ENCODE measurements at regions not wholly inside any gene's neighbourhood (a gene's known extent, or its start where the extent isn't known, plus 50 kb on each side); places are given as distances from the start of the nearest gene placed in this dataset.

DNA sequence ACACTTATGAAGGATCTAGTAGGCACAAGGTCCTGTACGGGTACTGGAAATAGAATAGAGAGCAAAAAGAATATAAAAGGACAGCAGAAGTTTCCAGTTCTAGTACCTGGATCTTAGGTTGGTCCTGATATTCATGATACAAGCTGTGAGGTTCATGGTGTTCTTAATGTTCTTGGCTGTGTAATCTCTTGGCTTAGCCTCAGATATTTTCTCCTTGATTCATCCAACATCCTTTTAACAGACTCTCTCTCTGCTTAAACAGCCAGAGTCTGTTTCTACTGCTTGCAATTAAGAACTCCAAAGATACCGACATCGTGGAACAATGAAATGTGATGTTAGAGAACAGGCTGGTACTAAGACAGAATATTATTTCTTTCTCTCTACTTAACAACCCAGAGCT, 49.9 kb downstream of the CNTN3 start:
- no peak for DNase-seq
- intact Hi-C loops (cut with DNase I): no loop called here
- ATAC-seq: peak in 1 of 2 donors; percentile 47

GRCh38 chr3:74562558-74563269, 51.7 kb downstream of the CNTN3 start:
- ATAC-seq: no peak
- intact Hi-C loops (cut with DNase I): no loop called here
- no peak for DNase-seq

DNA sequence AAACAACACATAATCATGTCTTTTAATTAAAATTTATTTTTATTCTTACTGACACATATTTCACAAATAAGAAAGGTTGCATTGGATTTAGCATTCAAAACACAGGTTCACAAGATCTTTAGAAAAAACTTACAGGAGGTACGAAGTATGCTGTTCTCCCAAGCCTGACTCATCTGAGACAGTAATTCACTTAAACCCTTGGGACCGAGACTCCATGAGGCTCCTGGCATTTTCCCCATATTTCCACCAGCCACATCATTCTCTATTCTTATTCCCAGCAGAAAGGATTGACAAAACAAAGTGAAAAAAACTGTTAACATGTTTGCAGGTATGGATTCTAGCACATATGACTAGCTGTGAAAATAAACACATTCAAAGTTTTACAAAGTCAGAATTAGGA, 52.6 kb downstream of the CNTN3 start:
- DNase-seq: no peak
- intact Hi-C loops (cut with DNase I): no loop called here
- no peak for ATAC-seq

GRCh38 chr3:74559261-74559660, 55.2 kb downstream of the CNTN3 start:
- no peak for ATAC-seq
- DNase-seq: no peak
- intact Hi-C loops (cut with DNase I): no loop called here

DNA sequence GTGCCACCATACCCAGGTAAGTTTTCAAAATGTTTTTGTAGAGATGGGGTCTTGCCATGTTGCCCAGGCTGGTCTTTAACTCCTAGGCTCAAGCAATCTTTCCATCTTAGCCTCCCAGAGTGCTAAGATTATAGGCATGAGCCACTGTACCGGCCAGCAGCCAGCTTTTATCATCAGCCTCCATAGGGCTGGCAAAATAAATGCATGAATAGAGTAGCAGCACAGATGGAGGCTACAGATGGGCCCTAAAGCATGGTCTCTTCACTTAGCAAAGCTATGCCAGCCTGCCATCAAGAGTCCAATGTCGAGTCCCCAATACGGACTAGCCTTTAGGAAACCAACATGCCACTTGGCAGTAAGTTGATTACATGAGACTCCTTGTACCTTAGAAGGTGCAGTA, 63.8 kb downstream of the CNTN3 start:
- DNase-seq: no peak
- intact Hi-C loops (cut with DNase I): no loop called here
- ATAC-seq: no peak

GRCh38 chr3:74546426-74546825, 68.0 kb downstream of the CNTN3 start:
- ATAC-seq (no peak), DNase-seq (no peak)
- intact Hi-C loops (cut with DNase I): no loop called here

- DNase-seq (no peak), ATAC-seq (no peak)
- intact Hi-C loops (cut with DNase I): no loop called here
Observed at GRCh38 chr3:74542441-74542840, 72.0 kb downstream of the CNTN3 start.

- ATAC-seq (no peak), DNase-seq (no peak)
- intact Hi-C loops (cut with DNase I): no loop called here
Observed at GRCh38 chr3:74539876-74540275, 74.6 kb downstream of the CNTN3 start.

DNA sequence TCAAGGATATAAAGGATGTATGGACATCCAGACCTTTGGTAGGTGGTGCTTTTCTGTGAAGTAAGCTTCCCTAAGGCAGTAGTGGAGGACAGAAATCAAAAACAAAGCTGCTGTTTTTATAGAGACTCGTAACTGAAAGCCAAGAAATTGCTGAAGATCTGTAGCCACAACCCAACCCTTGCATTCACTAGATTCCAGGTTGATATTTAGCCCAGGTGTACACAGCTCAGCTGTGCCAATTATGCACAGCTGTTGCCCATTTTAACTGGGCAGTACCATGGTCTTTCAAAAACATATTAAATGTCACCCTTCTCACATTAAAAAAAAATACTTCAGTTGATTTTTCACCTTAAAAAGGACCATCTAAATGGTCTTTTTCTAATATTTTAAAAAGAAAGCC, 75.8 kb downstream of the CNTN3 start:
- DNase-seq (no peak), ATAC-seq (no peak)
- intact Hi-C loops (cut with DNase I): no loop called here

- ATAC-seq: no peak
- DNase-seq: no peak
- intact Hi-C loops (cut with DNase I): no loop called here
Observed at GRCh38 chr3:74537857-74538256, 76.6 kb downstream of the CNTN3 start.

DNA sequence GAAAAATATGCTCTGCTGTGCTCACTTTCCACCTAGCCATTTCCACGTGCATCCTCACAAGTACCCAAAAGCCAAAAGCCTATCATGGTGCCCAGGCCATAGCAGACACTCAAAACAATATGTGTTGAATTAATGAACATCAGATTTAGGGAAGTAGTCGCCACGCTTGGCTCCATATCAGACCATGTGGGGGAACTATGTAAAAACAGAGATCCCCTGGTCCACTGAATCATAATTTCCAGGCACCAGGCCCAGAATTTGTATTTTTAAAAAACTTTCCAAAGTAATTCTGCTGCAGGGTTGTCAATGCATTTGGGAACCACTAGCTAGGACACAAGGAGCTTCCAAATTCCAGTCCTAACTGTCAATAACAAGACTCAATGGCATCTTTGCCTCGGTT, 77.3 kb downstream of the CNTN3 start:
- DNase-seq (peak; percentile 24), ATAC-seq (no peak)
- intact Hi-C loops (cut with DNase I): no loop called here

GRCh38 chr3:74535281-74535680, 79.2 kb downstream of the CNTN3 start:
- intact Hi-C loops (cut with DNase I): no loop called here
- ATAC-seq (no peak), DNase-seq (no peak)

DNA sequence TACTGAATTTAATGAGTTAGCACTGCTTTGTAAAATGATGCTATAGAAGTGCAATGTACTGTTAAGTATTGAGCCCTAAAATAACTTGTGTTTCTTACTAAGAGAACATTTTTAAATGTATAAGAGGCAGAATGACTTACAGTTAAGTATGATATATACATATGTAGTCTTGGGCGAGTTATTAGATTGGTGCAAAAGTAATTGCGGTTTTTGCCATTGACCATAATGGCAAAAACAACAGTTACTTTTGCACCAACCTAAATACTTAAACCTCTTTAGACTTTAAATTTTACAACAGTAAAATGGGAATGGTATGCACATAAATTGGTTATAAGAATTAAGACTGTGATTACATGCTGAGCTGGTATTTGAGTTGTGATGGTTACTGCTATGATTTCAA, 79.8 kb downstream of the CNTN3 start:
- intact Hi-C loops (cut with DNase I): no loop called here
- DNase-seq: no peak
- no peak for ATAC-seq

GRCh38 chr3:74532446-74532845, 82.0 kb downstream of the CNTN3 start:
- ATAC-seq: peak in 1 of 2 donors; percentile 59
- no peak for DNase-seq
- intact Hi-C loops (cut with DNase I): no loop called here

GRCh38 chr3:74531491-74531890, 83.0 kb downstream of the CNTN3 start:
- DNase-seq (no peak), ATAC-seq (no peak)
- intact Hi-C loops (cut with DNase I): no loop called here

GRCh38 chr3:74529145-74529544, 85.3 kb downstream of the CNTN3 start:
- intact Hi-C loops (cut with DNase I): no loop called here
- DNase-seq (no peak), ATAC-seq (no peak)

DNA sequence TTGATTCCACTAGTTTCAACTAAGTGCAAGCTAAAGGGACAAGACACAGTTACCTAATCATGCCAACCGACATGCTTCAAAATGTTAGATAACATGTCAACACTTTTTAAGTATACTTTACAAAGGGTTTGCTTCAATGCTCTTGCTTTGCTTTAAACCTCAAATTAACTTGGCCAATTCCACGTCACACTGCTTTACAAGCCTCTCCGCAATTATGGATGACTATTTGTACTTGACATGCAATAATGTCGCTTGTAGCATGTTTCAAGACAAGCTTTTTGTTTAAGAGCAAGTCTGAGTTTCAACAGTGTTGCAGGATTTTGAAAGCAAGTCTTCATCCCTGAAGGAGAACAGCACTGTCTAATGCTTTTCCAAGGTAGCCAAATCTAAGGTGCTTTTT, 86.9 kb downstream of the CNTN3 start:
- ATAC-seq: no peak
- intact Hi-C loops (cut with DNase I): no loop called here
- DNase-seq: no peak

DNA sequence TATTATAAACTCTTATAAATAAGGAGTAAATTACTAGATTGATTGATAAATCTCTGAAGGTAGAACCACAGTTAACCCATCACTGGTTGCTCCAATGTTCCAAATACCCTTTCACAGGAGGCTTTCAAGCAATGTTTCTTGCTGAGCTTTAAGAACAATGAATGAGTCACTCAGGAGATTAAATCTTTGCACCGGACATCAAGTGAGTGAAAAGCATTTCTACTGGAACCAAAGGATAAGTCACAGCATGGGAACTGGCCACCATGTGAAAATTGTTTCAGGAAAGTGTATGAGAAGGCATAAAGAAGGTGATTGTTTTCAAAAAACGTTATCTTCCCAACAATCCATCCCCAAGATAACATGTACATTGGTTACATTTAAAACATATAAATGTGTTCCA, 90.6 kb downstream of the CNTN3 start:
- intact Hi-C loops (cut with DNase I): no loop called here
- DNase-seq (no peak), ATAC-seq (no peak)

GRCh38 chr3:74520895-74521294, 93.6 kb downstream of the CNTN3 start:
- DNase-seq: no peak
- no peak for ATAC-seq
- intact Hi-C loops (cut with DNase I): no loop called here

GRCh38 chr3:74518610-74519009, 95.8 kb downstream of the CNTN3 start:
- DNase-seq (no peak), ATAC-seq (no peak)
- intact Hi-C loops (cut with DNase I): no loop called here

- DNase-seq: no peak
- intact Hi-C loops (cut with DNase I): no loop called here
- no peak for ATAC-seq
Observed at GRCh38 chr3:74516019-74516418, 98.4 kb downstream of the CNTN3 start.

DNA sequence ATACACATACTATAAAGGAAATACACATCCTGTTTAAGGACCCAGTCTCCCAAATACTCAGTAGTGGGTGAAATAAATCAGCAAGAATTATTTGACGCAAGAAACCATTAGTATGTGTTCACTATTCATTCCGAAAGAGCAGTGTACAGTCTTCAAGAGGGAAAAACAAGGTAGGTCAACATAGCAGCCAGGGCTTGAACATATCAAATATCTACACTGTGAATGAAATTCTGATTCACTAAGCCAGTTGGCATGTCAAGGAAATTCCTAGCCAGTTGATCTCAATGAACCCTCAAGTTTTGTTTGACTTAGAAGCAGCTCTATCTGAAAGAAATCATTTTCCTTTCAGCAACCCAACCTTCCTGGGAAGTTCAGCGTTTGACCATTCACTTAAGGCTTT, 99.0 kb downstream of the CNTN3 start:
- intact Hi-C loops (cut with DNase I): no loop called here
- DNase-seq: no peak
- ATAC-seq: no peak
